ENCODE measurements at regions not wholly inside any gene's neighbourhood (a gene's known extent, or its start where the extent isn't known, plus 50 kb on each side); places are given as distances from the start of the nearest gene placed in this dataset.

GRCh38 chr5:67520161-67520908 lies 323.7 kb upstream of the CD180 start:
- no peak for DNase-seq (ENCODE audit: low read depth)

DNA sequence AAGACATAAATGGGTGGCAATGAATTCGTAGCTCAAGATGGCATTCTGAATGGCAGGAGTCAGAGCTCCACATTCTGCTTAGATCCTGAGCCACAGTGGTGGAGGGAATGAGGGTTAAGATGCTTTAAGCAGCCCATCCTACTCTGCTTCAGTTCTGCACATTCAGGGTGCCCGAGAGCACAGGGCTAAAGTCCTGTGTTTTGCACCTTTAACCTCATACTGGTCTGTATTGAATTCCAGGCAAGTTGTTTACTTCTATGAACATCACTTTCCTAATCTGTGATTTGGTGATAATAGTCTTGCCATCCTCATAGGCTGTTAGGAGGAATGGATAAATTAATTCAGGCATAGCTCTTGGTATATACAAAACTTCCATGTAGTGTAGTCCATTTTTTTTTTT lies 321.6 kb upstream of the CD180 start:
- no peak for DNase-seq (ENCODE audit: low read depth)

DNA sequence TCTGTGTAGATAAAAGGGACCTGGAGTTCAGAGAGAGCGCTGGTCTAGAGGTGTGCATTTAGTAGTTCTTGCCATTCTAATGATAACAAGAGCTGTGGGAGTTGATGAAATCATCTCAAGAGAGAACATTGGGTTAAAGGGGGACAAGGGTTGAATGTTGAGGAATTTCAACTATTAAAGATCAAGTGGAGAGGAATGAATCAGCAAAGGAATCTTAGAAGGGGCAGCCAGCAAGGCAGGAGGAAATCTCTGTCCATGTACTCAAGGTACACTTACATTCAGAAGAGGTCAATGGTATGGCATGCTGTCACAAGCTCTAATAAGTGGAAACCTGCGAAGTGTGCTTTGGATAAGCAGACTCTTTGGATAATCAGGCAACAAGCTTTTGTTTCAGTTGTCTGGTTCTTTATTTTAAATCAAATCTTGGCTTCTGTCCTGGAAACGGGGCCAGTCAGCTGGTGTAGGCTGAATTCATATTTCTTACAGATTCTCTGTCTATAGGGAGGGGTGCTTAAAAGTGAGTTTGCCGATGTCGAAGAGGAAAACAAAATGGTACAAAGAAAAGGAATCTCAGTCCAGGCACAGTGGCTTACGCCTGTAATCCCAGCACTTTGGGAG lies 320.5 kb upstream of the CD180 start:
- DNase-seq (ENCODE audit: low read depth) = peak; percentile 89

DNA sequence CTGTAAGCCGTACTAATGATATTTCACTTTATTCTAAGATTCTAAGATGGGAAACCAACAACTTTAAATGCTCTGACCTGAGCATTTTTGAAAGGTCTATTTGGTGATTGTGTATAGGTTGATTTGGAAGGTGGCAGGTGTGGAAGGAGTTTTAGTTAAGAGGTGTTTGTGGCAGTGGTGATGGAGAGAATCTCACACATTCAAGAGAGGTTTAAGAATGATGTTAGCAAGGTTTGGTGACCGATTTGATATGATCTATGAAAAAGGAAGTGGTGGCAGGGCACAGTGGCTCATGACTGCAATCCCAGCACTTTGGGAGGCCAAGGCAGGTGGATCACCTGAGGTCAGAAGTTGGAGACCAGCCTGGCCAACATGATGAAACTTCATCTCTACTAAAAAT lies 319.2 kb upstream of the CD180 start:
- no peak for DNase-seq (ENCODE audit: low read depth)

GRCh38 chr5:67515020-67515689 lies 318.6 kb upstream of the CD180 start:
- no peak for DNase-seq (ENCODE audit: low read depth)

- no peak for DNase-seq (ENCODE audit: low read depth)
Observed at GRCh38 chr5:67512758-67513157, 316.2 kb upstream of the CD180 start.

- no peak for DNase-seq (ENCODE audit: low read depth)
Observed at GRCh38 chr5:67511911-67512310, 315.3 kb upstream of the CD180 start.

- no peak for DNase-seq (ENCODE audit: low read depth)
Observed at GRCh38 chr5:67510204-67510603, 313.6 kb upstream of the CD180 start.

DNA sequence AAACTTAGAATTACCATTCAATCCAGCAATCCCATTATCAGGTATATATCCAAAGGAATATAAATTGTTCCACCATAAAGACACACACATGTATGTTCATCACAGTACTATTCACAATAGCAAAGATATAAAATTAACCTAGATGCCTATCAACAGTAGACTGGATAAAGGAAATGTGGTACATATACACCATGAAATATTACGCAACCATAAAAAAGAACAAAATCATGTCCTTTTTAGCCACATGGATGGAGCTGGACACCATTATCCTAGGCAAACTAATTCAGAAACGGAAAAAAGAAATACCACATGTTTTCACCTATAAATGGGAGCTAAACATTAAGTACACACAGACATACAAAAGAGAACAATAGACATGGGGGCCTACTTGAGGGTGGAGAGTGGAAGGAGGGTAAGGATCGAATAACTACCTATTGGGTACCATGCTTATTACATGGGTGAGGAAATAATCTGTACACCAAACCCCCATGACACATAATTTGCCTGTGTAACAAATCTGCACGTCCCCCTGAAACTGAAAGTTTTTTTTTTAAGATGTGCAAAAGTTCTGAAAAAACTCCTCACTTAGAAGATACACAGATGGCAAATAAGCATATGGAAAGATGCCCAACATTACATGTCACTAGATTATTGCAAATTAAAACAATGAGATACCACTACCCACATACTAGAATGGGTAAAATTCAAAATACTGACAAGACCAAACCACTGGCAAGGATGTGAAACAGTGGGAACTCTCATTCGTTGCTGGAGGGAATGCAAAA lies 313.0 kb upstream of the CD180 start:
- no peak for DNase-seq (ENCODE audit: low read depth)

DNA sequence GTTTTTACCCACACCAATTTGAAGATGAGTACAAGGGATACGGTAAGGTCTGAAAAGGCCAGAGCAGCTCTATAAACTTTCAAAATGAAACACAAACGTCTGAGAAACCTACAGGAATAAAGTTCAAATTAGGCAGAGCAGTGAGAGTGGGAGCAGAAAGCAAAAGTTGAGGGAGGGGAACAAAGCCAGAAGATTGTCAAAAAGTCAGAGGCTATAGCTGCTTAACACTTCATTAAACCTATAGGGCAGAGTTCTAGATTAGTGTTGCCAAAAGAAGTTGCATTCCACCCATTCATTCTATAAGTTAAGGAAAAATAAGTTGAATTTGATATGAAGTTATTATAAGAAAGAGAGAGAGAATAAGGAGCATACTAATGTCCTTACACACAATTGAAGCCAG lies 309.6 kb upstream of the CD180 start:
- no peak for DNase-seq (ENCODE audit: low read depth)

- no peak for DNase-seq (ENCODE audit: low read depth)
Observed at GRCh38 chr5:67502951-67503350, 306.4 kb upstream of the CD180 start.

DNA sequence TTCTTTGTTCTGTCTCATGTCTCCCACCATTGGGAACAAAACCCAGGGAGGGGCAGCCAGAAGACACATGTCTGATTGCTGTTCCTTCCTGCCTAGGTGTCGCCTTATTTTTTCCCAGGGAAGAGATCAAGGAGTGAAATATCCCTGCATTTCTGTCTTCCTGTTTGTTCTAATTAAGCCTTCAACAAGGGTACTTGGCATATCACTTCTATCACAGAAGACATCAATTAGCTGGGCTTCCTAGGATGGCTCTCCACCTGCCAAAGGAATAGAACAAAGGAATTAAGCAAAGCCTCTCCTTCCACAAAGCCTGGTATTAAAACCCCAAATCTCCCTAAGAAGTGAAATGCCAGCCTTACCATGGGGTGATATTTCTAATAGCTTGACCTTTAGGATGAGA lies 299.5 kb upstream of the CD180 start:
- no peak for DNase-seq (ENCODE audit: low read depth)

DNA sequence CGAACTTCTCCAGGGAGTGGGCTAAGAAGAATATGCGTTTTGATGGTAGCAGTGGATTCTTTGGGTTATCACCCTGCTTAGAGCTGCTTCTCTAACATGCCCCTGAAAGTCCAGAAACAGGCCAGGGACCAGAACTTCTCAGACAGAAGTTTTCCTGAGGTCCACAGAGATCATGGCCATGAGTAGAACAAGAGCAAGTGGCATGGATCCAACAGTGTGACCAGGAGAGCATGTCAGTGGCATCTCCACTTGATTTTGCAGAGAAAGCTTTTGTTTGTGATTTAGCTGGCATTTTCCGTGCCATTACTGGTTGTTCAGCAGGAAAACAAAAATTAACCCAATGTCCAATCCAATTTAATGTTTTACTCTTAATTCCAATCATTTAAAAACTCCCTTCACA lies 298.5 kb upstream of the CD180 start:
- no peak for DNase-seq (ENCODE audit: low read depth)

DNA sequence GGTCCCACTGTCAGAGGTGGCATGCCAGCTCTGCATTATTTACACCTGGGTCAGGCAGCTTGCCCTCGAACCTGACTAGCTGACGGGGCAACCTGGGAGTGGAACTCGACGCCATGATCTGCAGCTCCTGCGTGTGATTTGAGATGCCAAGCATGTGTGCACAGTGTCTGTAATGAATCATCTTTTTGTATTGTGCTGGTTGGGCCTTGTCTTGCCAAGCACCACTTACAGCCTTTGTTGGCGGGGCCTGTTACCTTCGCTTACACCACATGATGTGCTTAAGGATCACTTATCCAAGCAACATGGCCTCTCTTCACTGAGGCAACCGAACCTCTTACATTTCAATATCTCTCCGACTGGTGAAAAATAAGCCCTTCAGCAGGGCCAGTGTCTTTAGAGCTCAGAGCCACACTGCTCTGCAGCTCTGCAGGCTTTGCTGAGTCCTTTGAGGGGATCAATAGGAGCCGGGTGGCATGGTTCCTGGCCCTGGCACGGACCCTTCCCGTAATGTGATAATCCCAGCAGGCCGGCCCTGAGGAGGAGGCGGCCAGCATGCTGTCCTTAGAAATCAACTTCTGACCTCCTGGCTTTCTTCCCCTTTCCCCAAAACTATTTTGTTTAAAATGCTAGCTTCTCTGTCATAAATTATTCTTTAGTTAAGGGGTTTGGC lies 297.7 kb upstream of the CD180 start:
- no peak for DNase-seq (ENCODE audit: low read depth)

DNA sequence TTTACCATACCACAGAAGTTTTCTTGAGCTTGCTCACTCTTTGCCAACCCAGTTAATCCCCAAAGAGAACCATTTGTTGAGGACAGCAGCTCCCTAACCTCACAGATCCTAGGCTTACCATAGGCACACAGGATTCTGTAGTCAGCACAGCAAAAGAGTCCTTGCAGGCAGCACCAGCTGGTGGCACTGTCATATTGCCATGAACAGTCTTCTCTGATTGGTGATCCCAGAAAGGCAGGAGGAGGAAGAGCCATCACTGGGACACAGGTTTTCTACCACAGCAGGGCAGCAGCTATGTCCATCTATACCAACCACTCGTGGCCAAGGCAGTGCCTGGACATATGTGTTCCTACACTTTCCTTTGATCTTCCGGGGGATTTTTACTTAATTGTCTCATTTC lies 297.1 kb upstream of the CD180 start:
- DNase-seq (ENCODE audit: low read depth) = peak; percentile 36

GRCh38 chr5:67490543-67491321 lies 294.1 kb upstream of the CD180 start:
- DNase-seq (ENCODE audit: low read depth) = peak; percentile 9

- no peak for DNase-seq (ENCODE audit: low read depth)
Observed at GRCh38 chr5:67488885-67489284, 292.3 kb upstream of the CD180 start.

DNA sequence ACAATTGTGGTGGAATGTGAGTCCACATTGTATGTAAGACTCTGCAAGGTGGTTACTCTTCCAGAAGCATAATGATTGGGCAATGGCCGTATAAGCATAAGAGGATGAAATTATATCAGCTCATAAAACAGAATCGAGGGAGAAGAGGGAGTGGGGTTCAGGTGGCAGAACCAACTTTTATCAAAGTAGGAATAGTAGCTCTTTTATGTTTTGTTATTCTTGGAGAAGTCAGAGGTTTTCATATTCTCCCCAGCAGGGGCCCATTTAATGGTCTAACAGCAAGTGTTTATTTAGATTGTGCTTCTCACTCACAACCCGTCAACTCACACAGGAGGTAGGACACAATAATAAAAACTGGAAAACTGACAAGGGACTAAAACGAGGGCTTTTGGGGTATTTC lies 291.3 kb upstream of the CD180 start:
- DNase-seq (ENCODE audit: low read depth) = no peak

GRCh38 chr5:67483453-67484030 lies 286.9 kb upstream of the CD180 start:
- no peak for DNase-seq (ENCODE audit: low read depth)

DNA sequence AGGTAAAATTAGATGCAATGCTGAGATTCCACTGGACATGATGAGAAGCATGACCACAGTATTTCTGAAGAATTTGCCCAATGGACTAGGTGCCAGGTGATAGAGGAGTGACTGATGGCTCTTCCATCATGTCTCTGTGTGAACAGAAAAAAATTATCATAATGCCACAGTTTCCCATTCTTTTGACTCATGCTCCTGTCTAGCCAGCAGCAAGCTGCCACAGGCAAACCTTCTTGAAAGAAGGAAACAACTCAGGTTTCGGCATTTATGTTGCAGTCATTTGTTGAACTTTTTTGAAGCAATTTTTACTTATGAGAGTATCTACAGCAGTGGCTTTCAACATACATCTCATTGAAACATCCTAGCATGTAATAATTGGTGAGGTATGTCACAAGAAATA lies 284.8 kb upstream of the CD180 start:
- no peak for DNase-seq (ENCODE audit: low read depth)

GRCh38 chr5:67478337-67478736 lies 281.7 kb upstream of the CD180 start:
- DNase-seq (ENCODE audit: low read depth) = no peak

All from renal cortical epithelial cell (primary cell).